GM19324 (cell line): ENCODE measurements at regions not wholly inside any gene's neighbourhood (a gene's known extent, or its start where the extent isn't known, plus 50 kb on each side); places are given as distances from the start of the nearest gene placed in this dataset.

Experiments
- ATAC-seq: cut with Tn5 transposase; IDR thresholded peaks from one replicate; pipeline ENCODE4 v1.9.1; 2021; ENCODE audit warnings: mild to moderate bottlenecking, moderate library complexity; ENCODE audit not compliant: unreplicated experiment, low FRiP score

- ATAC-seq: no peak
Measured at GRCh38 chr2:219692521-219692920, 65.1 kb downstream of the SLC4A3 start.

GRCh38 chr2:219695145-219695709 is 67.8 kb downstream of the SLC4A3 start:
- ATAC-seq: no peak

- no peak for ATAC-seq
Measured at GRCh38 chr2:219697811-219698747, 70.6 kb downstream of the SLC4A3 start.

GRCh38 chr2:219698748-219699439 is 71.5 kb downstream of the SLC4A3 start:
- no peak for ATAC-seq

- ATAC-seq: no peak
Measured at GRCh38 chr2:219699440-219699821, 72.0 kb downstream of the SLC4A3 start.

- no peak for ATAC-seq
Measured at GRCh38 chr2:219701847-219702634, 74.6 kb downstream of the SLC4A3 start.

- ATAC-seq: no peak
Measured at GRCh38 chr2:219702796-219703545, 75.5 kb downstream of the SLC4A3 start.

- ATAC-seq: no peak
Measured at GRCh38 chr2:219704878-219705277, 77.4 kb downstream of the SLC4A3 start.

- no peak for ATAC-seq
Measured at GRCh38 chr2:219706823-219707281, 79.4 kb downstream of the SLC4A3 start.

- ATAC-seq: no peak
Measured at GRCh38 chr2:219707496-219708285, 80.3 kb downstream of the SLC4A3 start.

- no peak for ATAC-seq
Measured at GRCh38 chr2:219709331-219709761, 81.9 kb downstream of the SLC4A3 start.

GRCh38 chr2:219713110-219713509 is 85.7 kb downstream of the SLC4A3 start:
- no peak for ATAC-seq

GRCh38 chr2:219714681-219715400 is 87.4 kb downstream of the SLC4A3 start:
- ATAC-seq: no peak

GRCh38 chr2:219718066-219718465 is 90.6 kb downstream of the SLC4A3 start:
- no peak for ATAC-seq

- ATAC-seq: no peak
Measured at GRCh38 chr2:219719521-219719920, 92.1 kb downstream of the SLC4A3 start.

- ATAC-seq: no peak
Measured at GRCh38 chr2:219720956-219721355, 93.5 kb downstream of the SLC4A3 start.

GRCh38 chr2:219722276-219722879 is 94.9 kb downstream of the SLC4A3 start:
- no peak for ATAC-seq

- ATAC-seq: no peak
Measured at GRCh38 chr2:219723311-219723710, 95.9 kb downstream of the SLC4A3 start.
